ENCODE measurements at regions not wholly inside any gene's neighbourhood (a gene's known extent, or its start where the extent isn't known, plus 50 kb on each side); places are given as distances from the start of the nearest gene placed in this dataset.

DNA sequence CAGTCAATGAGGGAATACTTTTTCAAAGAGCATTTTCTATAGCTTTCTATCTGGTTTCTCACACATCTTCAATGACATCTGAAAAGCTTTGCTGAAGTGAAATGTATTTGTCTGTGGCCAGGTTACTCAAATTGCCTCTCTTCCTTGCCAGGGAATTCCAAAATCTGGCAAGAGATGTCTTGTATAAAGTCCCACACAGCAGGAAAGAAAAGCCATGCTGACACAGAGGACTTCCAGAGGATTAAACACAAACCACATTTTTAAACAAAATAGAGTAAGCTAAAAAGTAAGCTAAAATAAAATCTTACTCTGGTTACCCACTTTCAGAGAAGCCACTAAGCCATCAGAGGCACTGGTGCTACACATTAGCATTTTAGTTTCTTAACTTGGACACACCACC is 93.1 kb upstream of the BCAR3 start:
- no peak for TF ChIP-seq POLR2A (IDR thresholded peaks at IDR 0.05)
- TF ChIP-seq, protein P1, sequence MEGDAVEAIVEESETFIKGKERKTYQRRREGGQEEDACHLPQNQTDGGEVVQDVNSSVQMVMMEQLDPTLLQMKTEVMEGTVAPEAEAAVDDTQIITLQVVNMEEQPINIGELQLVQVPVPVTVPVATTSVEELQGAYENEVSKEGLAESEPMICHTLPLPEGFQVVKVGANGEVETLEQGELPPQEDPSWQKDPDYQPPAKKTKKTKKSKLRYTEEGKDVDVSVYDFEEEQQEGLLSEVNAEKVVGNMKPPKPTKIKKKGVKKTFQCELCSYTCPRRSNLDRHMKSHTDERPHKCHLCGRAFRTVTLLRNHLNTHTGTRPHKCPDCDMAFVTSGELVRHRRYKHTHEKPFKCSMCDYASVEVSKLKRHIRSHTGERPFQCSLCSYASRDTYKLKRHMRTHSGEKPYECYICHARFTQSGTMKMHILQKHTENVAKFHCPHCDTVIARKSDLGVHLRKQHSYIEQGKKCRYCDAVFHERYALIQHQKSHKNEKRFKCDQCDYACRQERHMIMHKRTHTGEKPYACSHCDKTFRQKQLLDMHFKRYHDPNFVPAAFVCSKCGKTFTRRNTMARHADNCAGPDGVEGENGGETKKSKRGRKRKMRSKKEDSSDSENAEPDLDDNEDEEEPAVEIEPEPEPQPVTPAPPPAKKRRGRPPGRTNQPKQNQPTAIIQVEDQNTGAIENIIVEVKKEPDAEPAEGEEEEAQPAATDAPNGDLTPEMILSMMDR (IDR thresholded peaks at IDR 0.05) = no peak

All from uterus (tissue), 2 donors.